C1 segment of cervical spinal cord (tissue), 14 donors: ENCODE measurements at regions not wholly inside any gene's neighbourhood (a gene's known extent, or its start where the extent isn't known, plus 50 kb on each side); places are given as distances from the start of the nearest gene placed in this dataset.

Experiments
- DNase-seq, 14 donors: peaks; one replicate each; lab custom pipeline; 2025; lab: John Stamatoyannopoulos, UW

DNA sequence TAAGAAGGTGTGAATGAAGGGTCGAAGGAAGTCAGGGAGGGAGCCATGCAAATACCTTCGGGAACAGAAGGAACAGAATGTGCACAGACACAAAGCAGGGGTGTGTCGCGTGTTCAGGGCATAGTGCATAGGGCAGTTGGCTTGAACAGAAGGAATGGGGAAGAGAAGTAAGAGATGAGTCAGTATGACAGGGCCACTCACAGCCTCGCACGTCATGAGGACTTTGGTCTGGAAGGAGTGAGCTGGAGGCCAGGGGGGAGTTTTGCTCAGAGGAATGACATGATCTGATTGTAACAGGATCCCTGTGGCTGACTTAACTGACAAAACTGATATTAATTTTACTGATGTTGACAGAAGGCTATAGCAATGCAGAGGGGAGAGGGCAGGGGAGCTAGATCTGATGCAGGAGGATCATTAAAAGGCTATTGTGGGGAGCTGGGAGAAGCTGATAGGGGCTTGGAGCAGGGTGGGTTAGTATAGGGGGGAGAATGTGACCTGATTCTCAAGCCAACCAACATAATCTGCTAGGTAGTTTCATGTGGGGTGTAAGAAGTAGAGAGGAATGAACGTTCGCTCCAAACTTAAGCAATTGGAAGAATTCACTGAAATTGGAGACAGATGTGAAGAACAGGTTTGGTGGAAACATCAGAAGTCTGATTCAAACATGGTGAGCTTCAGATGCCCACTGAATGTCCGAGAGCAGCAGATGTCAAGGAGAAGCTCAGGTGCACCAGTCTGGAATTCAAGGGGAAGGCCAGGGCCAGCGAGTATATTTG lies 60.4 kb upstream of the COPS8 start:
- no peak for DNase-seq

DNA sequence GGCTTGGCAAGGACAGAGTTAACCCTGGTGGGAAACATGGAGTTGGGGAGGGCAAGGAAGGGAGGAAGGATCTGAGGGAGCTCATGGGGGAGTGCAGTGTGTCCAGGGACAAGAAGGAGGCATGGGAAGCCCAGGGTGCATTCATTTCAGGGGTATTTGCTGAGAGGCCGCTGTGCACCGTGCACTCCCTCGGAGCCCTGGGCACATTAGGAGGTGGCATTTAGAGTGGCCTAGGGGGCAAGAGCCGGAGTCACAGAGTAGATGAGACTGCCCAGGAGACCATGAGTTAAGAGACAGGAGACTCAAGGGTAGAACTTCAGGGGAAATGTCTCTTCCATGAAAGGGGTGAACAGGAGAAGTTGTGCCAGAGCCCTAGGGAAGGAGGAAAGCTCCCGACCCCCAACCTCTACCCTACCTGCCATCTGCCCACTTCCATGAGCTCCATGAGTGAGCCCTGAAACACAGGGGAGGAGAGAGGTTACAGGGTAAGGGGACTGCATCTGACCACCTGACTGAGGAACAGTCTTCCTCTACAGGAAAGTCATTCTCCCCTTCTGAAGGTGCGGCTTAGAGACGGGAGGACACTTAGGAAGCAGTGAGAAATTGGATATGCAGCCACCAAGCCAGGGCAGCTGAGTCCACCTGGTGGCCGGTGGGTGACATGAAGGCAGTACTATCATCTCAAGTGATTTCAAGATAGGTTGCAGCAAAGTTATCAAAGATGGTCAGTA lies 58.5 kb upstream of the COPS8 start:
- DNase-seq = peak in 11 of 14 donors; percentile 8 to 42 (median 11)

DNA sequence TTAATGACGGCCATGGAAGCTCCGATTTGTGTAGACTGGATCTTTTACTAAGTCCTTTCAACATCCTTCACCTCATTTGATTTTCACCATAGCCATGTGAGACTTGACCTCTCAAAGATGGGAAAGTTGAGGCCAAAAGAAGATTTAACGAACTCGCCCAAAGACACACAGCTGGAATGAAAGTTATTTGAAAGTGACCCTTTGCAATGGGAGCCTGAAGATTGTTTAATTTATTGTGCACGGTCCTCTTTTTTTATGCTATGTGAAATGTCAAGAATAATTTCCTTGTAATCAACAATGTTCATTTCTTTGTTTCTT lies 58.0 kb upstream of the COPS8 start:
- DNase-seq = no peak

DNA sequence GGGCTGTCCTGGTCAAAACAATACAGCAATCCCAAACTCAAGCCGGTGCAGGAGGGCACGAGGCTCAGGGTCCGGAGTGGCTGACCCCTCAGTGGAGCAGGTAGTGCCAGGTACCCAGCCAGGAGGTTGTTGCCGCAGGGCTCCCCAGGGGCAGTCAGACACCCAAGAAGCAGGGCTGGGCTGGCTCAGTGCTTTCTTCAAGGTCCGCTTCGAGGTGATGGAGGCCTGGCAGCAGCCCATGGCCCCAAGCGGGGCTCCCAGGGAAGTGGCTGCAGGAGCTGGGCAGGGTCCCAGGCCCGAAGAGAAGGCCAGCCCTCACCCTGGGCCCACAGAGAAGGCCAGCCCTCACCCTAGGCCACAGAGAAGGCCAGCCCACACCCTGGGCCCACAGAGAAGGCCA lies 55.3 kb upstream of the COPS8 start:
- no peak for DNase-seq

DNA sequence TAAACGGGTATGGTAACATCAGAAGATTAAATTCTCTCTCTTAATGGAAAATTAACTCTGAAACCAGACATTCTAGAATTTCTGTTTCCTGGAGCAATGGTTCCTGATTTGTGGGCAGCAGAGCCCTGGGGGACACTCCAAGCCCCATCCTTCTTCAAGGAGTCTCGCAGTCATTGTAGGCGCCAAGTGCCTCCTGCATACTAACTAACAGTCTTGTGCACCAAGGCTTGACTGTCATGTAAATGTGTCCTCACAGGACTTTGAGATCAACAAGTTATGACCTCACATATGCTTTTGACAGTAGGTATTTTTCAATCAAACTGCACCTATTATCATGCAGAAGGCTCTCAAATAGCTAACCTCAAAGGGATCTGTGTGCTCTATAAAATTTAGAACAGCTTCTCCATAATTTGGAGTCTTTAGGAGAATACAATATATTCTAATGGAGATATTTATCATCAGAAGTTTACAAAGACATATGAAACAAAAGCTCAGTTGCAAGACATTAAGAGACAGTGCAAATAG lies 52.1 kb upstream of the COPS8 start:
- no peak for DNase-seq

DNA sequence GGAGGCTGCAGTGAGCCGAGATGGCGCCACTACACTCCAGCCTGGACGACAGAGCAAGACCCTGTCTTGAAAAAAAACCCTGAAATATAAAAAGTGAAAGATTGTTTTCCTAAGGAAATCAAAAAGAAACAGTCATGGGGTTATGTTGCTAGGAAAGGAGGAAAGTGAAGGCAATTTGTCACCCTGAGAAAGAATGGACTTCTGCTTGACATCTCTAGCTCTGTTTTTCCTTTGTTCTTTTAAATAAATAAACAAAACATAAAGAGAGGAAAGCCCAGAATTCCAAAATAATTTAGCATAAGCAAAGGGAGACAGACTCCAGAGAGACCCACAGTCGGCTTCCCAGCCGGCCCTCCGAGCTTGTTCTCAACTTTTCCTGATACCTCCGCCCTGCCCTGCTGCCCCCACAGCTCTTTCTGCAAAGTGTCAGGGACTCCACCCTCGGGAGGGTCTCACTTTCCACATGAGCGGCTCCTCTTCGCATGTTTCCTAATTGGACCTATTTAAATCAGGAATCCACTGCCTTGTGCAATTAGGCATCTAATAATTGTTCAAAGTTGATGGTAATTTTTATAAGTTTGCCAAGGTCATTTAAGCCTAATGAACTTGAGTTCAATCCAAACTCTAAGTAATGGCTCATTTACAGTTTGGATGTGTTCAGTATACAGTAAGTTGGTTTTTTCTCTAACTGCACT lies 49.8 kb upstream of the COPS8 start:
- no peak for DNase-seq
